ENCODE measurements at regions not wholly inside any gene's neighbourhood (a gene's known extent, or its start where the extent isn't known, plus 50 kb on each side); places are given as distances from the start of the nearest gene placed in this dataset.

- TF ChIP-seq, protein P1, sequence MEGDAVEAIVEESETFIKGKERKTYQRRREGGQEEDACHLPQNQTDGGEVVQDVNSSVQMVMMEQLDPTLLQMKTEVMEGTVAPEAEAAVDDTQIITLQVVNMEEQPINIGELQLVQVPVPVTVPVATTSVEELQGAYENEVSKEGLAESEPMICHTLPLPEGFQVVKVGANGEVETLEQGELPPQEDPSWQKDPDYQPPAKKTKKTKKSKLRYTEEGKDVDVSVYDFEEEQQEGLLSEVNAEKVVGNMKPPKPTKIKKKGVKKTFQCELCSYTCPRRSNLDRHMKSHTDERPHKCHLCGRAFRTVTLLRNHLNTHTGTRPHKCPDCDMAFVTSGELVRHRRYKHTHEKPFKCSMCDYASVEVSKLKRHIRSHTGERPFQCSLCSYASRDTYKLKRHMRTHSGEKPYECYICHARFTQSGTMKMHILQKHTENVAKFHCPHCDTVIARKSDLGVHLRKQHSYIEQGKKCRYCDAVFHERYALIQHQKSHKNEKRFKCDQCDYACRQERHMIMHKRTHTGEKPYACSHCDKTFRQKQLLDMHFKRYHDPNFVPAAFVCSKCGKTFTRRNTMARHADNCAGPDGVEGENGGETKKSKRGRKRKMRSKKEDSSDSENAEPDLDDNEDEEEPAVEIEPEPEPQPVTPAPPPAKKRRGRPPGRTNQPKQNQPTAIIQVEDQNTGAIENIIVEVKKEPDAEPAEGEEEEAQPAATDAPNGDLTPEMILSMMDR (IDR thresholded peaks at IDR 0.05), result no peak
- TF ChIP-seq POLR2A (IDR thresholded peaks at IDR 0.05), result no peak
These were observed 75.7 kb upstream of the PAK3 start for GRCh38 chrX:111020283-111020682.
